NCI-H2107 treated with DMSO at 0.1 percent for 48 hours (cell line): ENCODE measurements at regions not wholly inside any gene's neighbourhood (a gene's known extent, or its start where the extent isn't known, plus 50 kb on each side); places are given as distances from the start of the nearest gene placed in this dataset.
"Not testable (repeated sequence)": the region's sequence is repeated elsewhere in the genome, so short reads cannot be mapped to it uniquely, and the experiment has no call there.

Source experiments
- DNase-seq: peaks from one replicate; lab custom pipeline; 2025; ENCODE audit not compliant: unreplicated experiment; lab: John Stamatoyannopoulos, UW

- DNase-seq: not testable (repeated sequence)
Measured at GRCh38 chr5:21484498-21484889, 1368.7 kb downstream of the CDH12 start.

GRCh38 chr5:21483790-21484497, 1369.2 kb downstream of the CDH12 start:
- not testable (repeated sequence) for DNase-seq

- DNase-seq: not testable (repeated sequence)
Measured at GRCh38 chr5:21482983-21483650, 1370.0 kb downstream of the CDH12 start.

GRCh38 chr5:21482522-21482921, 1370.6 kb downstream of the CDH12 start:
- not testable (repeated sequence) for DNase-seq

- DNase-seq: not testable (repeated sequence)
Measured at GRCh38 chr5:21481320-21482270, 1371.5 kb downstream of the CDH12 start.

GRCh38 chr5:21480054-21480453, 1373.1 kb downstream of the CDH12 start:
- DNase-seq: not testable (repeated sequence)

- DNase-seq: not testable (repeated sequence)
Measured at GRCh38 chr5:21473981-21474380, 1379.2 kb downstream of the CDH12 start.

- not testable (repeated sequence) for DNase-seq
Measured at GRCh38 chr5:21473436-21473835, 1379.7 kb downstream of the CDH12 start.

GRCh38 chr5:21471691-21472090, 1381.5 kb downstream of the CDH12 start:
- DNase-seq: not testable (repeated sequence)

GRCh38 chr5:21469523-21470101, 1383.5 kb downstream of the CDH12 start:
- not testable (repeated sequence) for DNase-seq

GRCh38 chr5:21467544-21467943, 1385.6 kb downstream of the CDH12 start:
- DNase-seq: not testable (repeated sequence)

- DNase-seq: not testable (repeated sequence)
Measured at GRCh38 chr5:21459744-21460073, 1393.4 kb downstream of the CDH12 start.

- no peak for DNase-seq
Measured at GRCh38 chr5:21452449-21452848, 1400.7 kb downstream of the CDH12 start.

- DNase-seq: no peak
Measured at GRCh38 chr5:21432646-21433045, 1420.5 kb downstream of the CDH12 start.

GRCh38 chr5:21424907-21425306, 1428.2 kb downstream of the CDH12 start:
- DNase-seq: no peak

- DNase-seq: no peak
Measured at GRCh38 chr5:21419383-21419782, 1431.4 kb upstream of the CDH18 start.

- DNase-seq: not testable (repeated sequence)
Measured at GRCh38 chr5:21402089-21402488, 1414.1 kb upstream of the CDH18 start.

GRCh38 chr5:21398511-21398910, 1410.5 kb upstream of the CDH18 start:
- peak; percentile 39 for DNase-seq

GRCh38 chr5:21397693-21398092, 1409.7 kb upstream of the CDH18 start:
- no peak for DNase-seq

- peak; percentile 1 for DNase-seq
Measured at GRCh38 chr5:21391506-21391905, 1403.5 kb upstream of the CDH18 start.

- not testable (repeated sequence) for DNase-seq
Measured at GRCh38 chr5:21360754-21361153, 1372.8 kb upstream of the CDH18 start.
